ENCODE measurements at regions not wholly inside any gene's neighbourhood (a gene's known extent, or its start where the extent isn't known, plus 50 kb on each side); places are given as distances from the start of the nearest gene placed in this dataset.

GRCh38 chr13:107342747-107343146, 774.8 kb upstream of the ARGLU1 start:
- H2AFZ ChIP-seq (ENCODE audit: low read depth, low read length, poor library complexity, severe bottlenecking): no peak overlapping the region
- DNase-seq (ENCODE audit: low read depth, low spot score): no peak
- H3K27ac ChIP-seq (ENCODE audit: low read depth, low read length): no peak overlapping the region
- intact Hi-C loops (cut with micrococcal nuclease): no loop called here
- peaks cover 3 to 8% of the 10 kb centered on the region in 2 experiments; a peak in 1 of 4 replicates for H3K9me3 ChIP-seq (ENCODE audit: control insufficient read depth in 1 of 2, insufficient read depth in 1 of 2, low read depth in 1 of 2, low read length in 2 of 2)
- no peaks in the 10 kb centered on the region for H3K9me2 ChIP-seq (ENCODE audit: insufficient read depth)
- H3K9ac ChIP-seq (ENCODE audit: low read length): no peak overlapping the region
- POLR2A ChIA-PET: no interaction called here
- H3K4me3 ChIP-seq (replicated peaks in 1 of 2; ENCODE audit: low read depth in 1 of 2, low read length in 2 of 2): no peak overlapping the region
- H4K20me1 ChIP-seq (ENCODE audit: insufficient read depth): no peaks in the 10 kb centered on the region
- RAD21 ChIA-PET (ENCODE audit: low non-redundant PET in 1 of 2, low total read pairs in 2 of 2, uncharacterized antibody in 2 of 2, unreplicated experiment in 2 of 2): no interaction called here
- CTCF ChIA-PET: no interaction called here
- no peaks in the 10 kb centered on the region for H3K36me3 ChIP-seq (ENCODE audit: control insufficient read depth in 1 of 2, insufficient read depth in 2 of 2, low read length in 2 of 2)
- no peak for TF ChIP-seq CBX3 (IDR thresholded peaks at IDR 0.05; ENCODE audit: low read depth)
- TF ChIP-seq POLR2AphosphoS5 (IDR thresholded peaks at IDR 0.05; ENCODE audit: low read depth, low read length): no peak
- TF ChIP-seq YY1 (IDR thresholded peaks at IDR 0.05; ENCODE audit: extremely low read depth, insufficient replicate concordance, low read depth, low read length): no peak
- no peak for TF ChIP-seq ZBTB33 (IDR thresholded peaks at IDR 0.05; ENCODE audit: extremely low read depth, insufficient replicate concordance, low read length)
- TF ChIP-seq RAD21 (IDR thresholded peaks at IDR 0.05; ENCODE audit: low read depth): no peak
- no peaks in the 10 kb centered on the region for H3K4me1 ChIP-seq (ENCODE audit: control insufficient read depth in 1 of 2, insufficient read depth in 2 of 2, low read length in 2 of 2)
- no TSS peak for BruUV-seq (replicated peaks)
- no peaks in the 10 kb centered on the region for H3K79me2 ChIP-seq (ENCODE audit: insufficient read depth, low read length)
- ATAC-seq: no peak
- no peaks in the 10 kb centered on the region for H3K27me3 ChIP-seq (ENCODE audit: insufficient read depth, low read length)
- no peak overlapping the region for H3K4me2 ChIP-seq (ENCODE audit: low read length)

DNA sequence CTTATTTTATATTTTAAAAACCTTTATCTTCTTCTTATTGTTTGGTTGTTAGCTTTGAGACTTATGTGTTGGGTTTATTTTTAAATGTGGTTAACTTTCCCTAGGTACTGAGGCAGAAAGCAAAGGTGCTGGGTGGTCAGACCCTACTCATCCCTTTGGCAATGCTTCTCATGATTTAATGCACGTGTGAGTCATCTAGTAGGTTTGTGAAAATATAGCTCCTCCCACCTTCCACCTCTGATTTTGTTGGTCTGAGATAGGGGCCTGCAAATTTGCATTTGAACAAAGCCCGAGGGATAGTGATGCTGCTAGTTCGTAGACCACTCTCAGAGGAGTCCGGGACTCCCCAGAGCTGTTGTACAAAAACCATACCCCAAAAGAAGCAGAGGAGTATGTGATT, 771.3 kb upstream of the ARGLU1 start:
- ChIA-PET RAD21 (ENCODE audit: low non-redundant PET in 1 of 2, low total read pairs in 2 of 2, uncharacterized antibody in 2 of 2, unreplicated experiment in 2 of 2) (no interaction called here), CTCF (interaction anchor here (1.0 kb wide), 1 partner anchor 817 kb away, joined by 4 read pairs; no protein-coding TSS in a partner anchor), POLR2A (no interaction called here)
- no peak for TF ChIP-seq SP1 (IDR thresholded peaks at IDR 0.05; ENCODE audit: low read depth)
- no peak for TF ChIP-seq ELF1 (IDR thresholded peaks at IDR 0.05; ENCODE audit: borderline replicate concordance, low read depth)
- TF ChIP-seq POLR2AphosphoS5 (IDR thresholded peaks at IDR 0.05; ENCODE audit: low read depth, low read length): no peak
- TF ChIP-seq EZH2 (IDR thresholded peaks at IDR 0.05): no peak
- no peak for TF ChIP-seq ZFX (IDR thresholded peaks at IDR 0.05)
- TF ChIP-seq TCF7L2 (IDR thresholded peaks at IDR 0.05; ENCODE audit: borderline replicate concordance, extremely low read depth, insufficient read depth, insufficient read length): no peak
- TF ChIP-seq SIN3A (IDR thresholded peaks at IDR 0.05; ENCODE audit: low read depth): no peak
- TF ChIP-seq POLR2A (IDR thresholded peaks at IDR 0.05; ENCODE audit: borderline replicate concordance, extremely low read depth, insufficient read depth, insufficient read length): no peak
- TF ChIP-seq JUND (IDR thresholded peaks at IDR 0.05): no peak
- TF ChIP-seq, protein P1, sequence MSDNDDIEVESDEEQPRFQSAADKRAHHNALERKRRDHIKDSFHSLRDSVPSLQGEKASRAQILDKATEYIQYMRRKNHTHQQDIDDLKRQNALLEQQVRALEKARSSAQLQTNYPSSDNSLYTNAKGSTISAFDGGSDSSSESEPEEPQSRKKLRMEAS (IDR thresholded peaks at IDR 0.05): no peak
- no peak for TF ChIP-seq SRF (IDR thresholded peaks at IDR 0.05; ENCODE audit: low read depth)
- no peak for TF ChIP-seq ZNF274 (IDR thresholded peaks at IDR 0.05; ENCODE audit: low read depth, low read length)
- TF ChIP-seq, protein P2, sequence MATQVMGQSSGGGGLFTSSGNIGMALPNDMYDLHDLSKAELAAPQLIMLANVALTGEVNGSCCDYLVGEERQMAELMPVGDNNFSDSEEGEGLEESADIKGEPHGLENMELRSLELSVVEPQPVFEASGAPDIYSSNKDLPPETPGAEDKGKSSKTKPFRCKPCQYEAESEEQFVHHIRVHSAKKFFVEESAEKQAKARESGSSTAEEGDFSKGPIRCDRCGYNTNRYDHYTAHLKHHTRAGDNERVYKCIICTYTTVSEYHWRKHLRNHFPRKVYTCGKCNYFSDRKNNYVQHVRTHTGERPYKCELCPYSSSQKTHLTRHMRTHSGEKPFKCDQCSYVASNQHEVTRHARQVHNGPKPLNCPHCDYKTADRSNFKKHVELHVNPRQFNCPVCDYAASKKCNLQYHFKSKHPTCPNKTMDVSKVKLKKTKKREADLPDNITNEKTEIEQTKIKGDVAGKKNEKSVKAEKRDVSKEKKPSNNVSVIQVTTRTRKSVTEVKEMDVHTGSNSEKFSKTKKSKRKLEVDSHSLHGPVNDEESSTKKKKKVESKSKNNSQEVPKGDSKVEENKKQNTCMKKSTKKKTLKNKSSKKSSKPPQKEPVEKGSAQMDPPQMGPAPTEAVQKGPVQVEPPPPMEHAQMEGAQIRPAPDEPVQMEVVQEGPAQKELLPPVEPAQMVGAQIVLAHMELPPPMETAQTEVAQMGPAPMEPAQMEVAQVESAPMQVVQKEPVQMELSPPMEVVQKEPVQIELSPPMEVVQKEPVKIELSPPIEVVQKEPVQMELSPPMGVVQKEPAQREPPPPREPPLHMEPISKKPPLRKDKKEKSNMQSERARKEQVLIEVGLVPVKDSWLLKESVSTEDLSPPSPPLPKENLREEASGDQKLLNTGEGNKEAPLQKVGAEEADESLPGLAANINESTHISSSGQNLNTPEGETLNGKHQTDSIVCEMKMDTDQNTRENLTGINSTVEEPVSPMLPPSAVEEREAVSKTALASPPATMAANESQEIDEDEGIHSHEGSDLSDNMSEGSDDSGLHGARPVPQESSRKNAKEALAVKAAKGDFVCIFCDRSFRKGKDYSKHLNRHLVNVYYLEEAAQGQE (IDR thresholded peaks at IDR 0.05; ENCODE audit: low read depth): no peak
- no peak for TF ChIP-seq YY1 (IDR thresholded peaks at IDR 0.05; ENCODE audit: extremely low read depth, insufficient replicate concordance, low read depth, low read length)
- no peak overlapping the region for H3K27ac ChIP-seq (ENCODE audit: low read depth, low read length)
- no peaks in the 10 kb centered on the region for H3K79me2 ChIP-seq (ENCODE audit: insufficient read depth, low read length)
- BruUV-seq (replicated peaks): no TSS peak
- H2AFZ ChIP-seq (ENCODE audit: low read depth, low read length, poor library complexity, severe bottlenecking): no peak overlapping the region
- intact Hi-C loops (cut with micrococcal nuclease): no loop called here
- H3K9me2 ChIP-seq (ENCODE audit: insufficient read depth): no peaks in the 10 kb centered on the region
- H3K36me3 ChIP-seq (ENCODE audit: control insufficient read depth in 1 of 2, insufficient read depth in 2 of 2, low read length in 2 of 2): no peaks in the 10 kb centered on the region
- ATAC-seq: no peak
- H3K9me3 ChIP-seq (ENCODE audit: control insufficient read depth in 1 of 2, insufficient read depth in 1 of 2, low read depth in 1 of 2, low read length in 2 of 2): peaks cover 0 to 3% of the 10 kb centered on the region in 2 experiments; a peak in 1 of 4 replicates
- H3K4me3 ChIP-seq (replicated peaks in 1 of 2; ENCODE audit: low read depth in 1 of 2, low read length in 2 of 2): no peak overlapping the region
- no peaks in the 10 kb centered on the region for H4K20me1 ChIP-seq (ENCODE audit: insufficient read depth)
- no peak for DNase-seq (ENCODE audit: low read depth, low spot score)
- H3K4me2 ChIP-seq (ENCODE audit: low read length): no peak overlapping the region
- H3K27me3 ChIP-seq (ENCODE audit: insufficient read depth, low read length): no peaks in the 10 kb centered on the region
- H3K9ac ChIP-seq (ENCODE audit: low read length): no peak overlapping the region
- no peaks in the 10 kb centered on the region for H3K4me1 ChIP-seq (ENCODE audit: control insufficient read depth in 1 of 2, insufficient read depth in 2 of 2, low read length in 2 of 2)
